Gastroesophageal sphincter (tissue), 3 donors: ENCODE measurements at regions not wholly inside any gene's neighbourhood (a gene's known extent, or its start where the extent isn't known, plus 50 kb on each side); places are given as distances from the start of the nearest gene placed in this dataset.

Experiments
- EP300 ChIP-seq: sonication (generic); formaldehyde crosslinking; IDR thresholded peaks from one replicate; pipeline ENCODE4 v1.6.1; 2017; ENCODE audit warnings: antibody characterized with exemption, mild to moderate bottlenecking
- POLR2AphosphoS5 ChIP-seq: sonication (generic); formaldehyde crosslinking; IDR thresholded peaks from one replicate; pipeline ENCODE4 v1.6.1; 2017; ENCODE audit warnings: antibody characterized with exemption
- TF ChIP-seq, protein P1 (sequence below), 4 experiments: fragments of 200-600 bp in 2 of 4; fragments of 450-650 bp in 2 of 4; sonication (generic) in 1 of 4; IDR thresholded peaks; one replicate each; pipeline ENCODE4 v1.5.1; 2017 to 2019; ENCODE audit warnings: antibody characterized with exemption in 4 of 4, mild to moderate bottlenecking in 2 of 4, moderate library complexity in 2 of 4

DNA sequence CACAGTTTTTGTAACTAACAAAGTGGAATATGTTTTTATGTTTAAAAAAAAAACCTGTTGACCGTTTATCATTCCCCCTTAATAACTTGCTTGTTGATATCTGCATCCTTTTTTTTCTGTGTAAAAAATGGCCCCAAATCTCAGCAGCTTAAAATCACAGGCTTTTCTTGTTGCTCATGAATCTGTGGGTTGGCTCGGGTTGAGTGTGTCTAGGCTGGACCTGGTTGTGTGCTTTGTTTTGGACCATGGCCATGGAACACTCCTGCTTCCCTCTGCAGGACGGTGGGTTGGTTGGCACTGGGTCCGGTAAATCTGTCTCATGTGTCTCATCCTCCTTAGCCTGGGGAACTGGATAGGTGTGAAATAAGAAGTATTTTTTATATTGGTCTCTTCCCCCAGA, 139.0 kb upstream of the LINC00305 start:
- TF ChIP-seq, protein P1, sequence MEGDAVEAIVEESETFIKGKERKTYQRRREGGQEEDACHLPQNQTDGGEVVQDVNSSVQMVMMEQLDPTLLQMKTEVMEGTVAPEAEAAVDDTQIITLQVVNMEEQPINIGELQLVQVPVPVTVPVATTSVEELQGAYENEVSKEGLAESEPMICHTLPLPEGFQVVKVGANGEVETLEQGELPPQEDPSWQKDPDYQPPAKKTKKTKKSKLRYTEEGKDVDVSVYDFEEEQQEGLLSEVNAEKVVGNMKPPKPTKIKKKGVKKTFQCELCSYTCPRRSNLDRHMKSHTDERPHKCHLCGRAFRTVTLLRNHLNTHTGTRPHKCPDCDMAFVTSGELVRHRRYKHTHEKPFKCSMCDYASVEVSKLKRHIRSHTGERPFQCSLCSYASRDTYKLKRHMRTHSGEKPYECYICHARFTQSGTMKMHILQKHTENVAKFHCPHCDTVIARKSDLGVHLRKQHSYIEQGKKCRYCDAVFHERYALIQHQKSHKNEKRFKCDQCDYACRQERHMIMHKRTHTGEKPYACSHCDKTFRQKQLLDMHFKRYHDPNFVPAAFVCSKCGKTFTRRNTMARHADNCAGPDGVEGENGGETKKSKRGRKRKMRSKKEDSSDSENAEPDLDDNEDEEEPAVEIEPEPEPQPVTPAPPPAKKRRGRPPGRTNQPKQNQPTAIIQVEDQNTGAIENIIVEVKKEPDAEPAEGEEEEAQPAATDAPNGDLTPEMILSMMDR (IDR thresholded peaks at IDR 0.05) = no peak
- TF ChIP-seq POLR2AphosphoS5 = no peak
- TF ChIP-seq EP300 = no peak
